Spleen (tissue), 7 donors: ENCODE measurements at regions not wholly inside any gene's neighbourhood (a gene's known extent, or its start where the extent isn't known, plus 50 kb on each side); places are given as distances from the start of the nearest gene placed in this dataset.

ENCODE experiments used
- CTCF ChIP-seq, 11 experiments: fragments of 200-600 bp in 7 of 11; fragments of 450-650 bp in 4 of 11; sonication (generic) in 4 of 11; IDR thresholded peaks in 8 of 11; conservative IDR thresholded peaks in 3 of 11; 1 replicate in 7 of 11; 2 replicates in 4 of 11; pipeline versions ENCODE4 v1.4.0 to v1.8.0; 2016 to 2021; ENCODE audit warnings: antibody characterized with exemption in 11 of 11, inconsistent platforms in 4 of 11, mild to moderate bottlenecking in 1 of 11
- POLR2A ChIP-seq, 3 donors: fragments of 450-650 bp; IDR thresholded peaks; one replicate each; pipeline ENCODE4 v1.5.1; 2017; ENCODE audit warnings: antibody characterized with exemption in 3 of 3, mild to moderate bottlenecking in 1 of 3
- donor health status: DM: no; HTN: no; CAD: no; lungs with moderate emphysema.
- donor health status: DM: no; HTN: no; CAD: no.
- donor health status: DM: no; HTN: no; CAD: no.

DNA sequence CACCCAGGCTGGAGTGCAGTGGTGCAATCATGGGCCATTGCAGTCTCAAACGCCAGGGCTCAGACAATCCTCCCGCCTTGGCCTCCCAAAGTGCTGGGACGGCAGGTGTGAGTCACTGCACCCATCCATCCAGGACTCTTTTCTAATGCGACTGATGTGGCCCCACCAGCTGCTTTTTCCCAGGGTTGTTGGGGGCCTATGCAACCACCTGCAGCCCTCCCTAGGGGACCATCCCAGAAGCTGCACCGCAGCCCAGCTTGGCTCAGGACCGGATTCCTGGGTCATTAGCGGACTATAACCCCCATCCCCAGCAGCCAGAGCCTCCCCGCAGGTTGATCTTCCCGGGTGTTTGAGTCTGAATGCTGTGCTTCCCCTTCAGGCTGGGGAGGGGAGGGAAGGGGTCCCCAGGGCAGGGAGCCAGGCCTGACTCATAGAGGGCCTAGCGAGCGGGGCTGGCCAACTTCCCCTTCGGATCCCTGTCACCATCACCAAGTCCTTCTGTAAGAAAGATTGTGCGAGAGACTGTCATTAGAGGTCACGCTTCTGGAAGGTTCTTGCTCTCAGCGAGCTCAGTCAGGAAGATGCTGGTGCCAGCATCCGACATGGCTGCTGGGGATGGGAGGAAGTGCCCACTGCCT is 108.7 kb upstream of the ACTRT2 start:
- TF ChIP-seq CTCF (IDR thresholded peaks at IDR 0.05 in 8 of 11, conservative IDR thresholded peaks at IDR 0.05 in 3 of 11), result no peak
- no peak for TF ChIP-seq POLR2A (IDR thresholded peaks at IDR 0.05)
